AG04449 (cell line): ENCODE measurements at regions not wholly inside any gene's neighbourhood (a gene's known extent, or its start where the extent isn't known, plus 50 kb on each side); places are given as distances from the start of the nearest gene placed in this dataset.

Experiments
- CTCF ChIA-PET: fragments of 350-600 bp; formaldehyde crosslinking; extraction: SDS; loops from one replicate; lab custom pipeline; 2021; ENCODE audit warnings: antibody characterized with exemption; lab: Yijun Ruan, JAX
- POLR2A ChIA-PET: fragments of 400-600, 350-600 bp; formaldehyde crosslinking; extraction: SDS; loops from one replicate; lab custom pipeline; 2020; ENCODE audit warnings: antibody characterized with exemption, inconsistent platforms; lab: Yijun Ruan, JAX
- DNase-seq: peaks from one replicate; pipeline ENCODE4 v3.0.0-alpha.2; 2010; ENCODE audit warnings: low read depth, low spot score
- H3K4me3 ChIP-seq: 2 replicates; pipeline ENCODE4 v1.5.1; 2011; ENCODE audit warnings: low read depth, mild to moderate bottlenecking, control low read depth, low read length
- CTCF ChIP-seq: IDR thresholded peaks from one replicate; pipeline ENCODE4 v1.5.1; 2011; ENCODE audit warnings: mild to moderate bottlenecking, moderate library complexity, low read length, control low read depth, inconsistent platforms; ENCODE audit not compliant: insufficient read depth; ENCODE audit errors: missing control alignments

- H3K4me3 ChIP-seq, result no peak overlapping the region
- no peak for DNase-seq
- POLR2A ChIA-PET, result no interaction called here
- no peak for TF ChIP-seq CTCF
- CTCF ChIA-PET, result interaction anchor here (1.1 to 3.3 kb wide), 3 partner anchors 9 to 41 kb away, joined by 3 to 23 read pairs (median 3); no protein-coding TSS in a partner anchor
Observed at GRCh38 chr7:94069162-94069739, 65.1 kb upstream of the BET1 start.

GRCh38 chr7:94080551-94080950 lies 76.4 kb upstream of the BET1 start:
- no peak for DNase-seq
- ChIA-PET POLR2A (no interaction called here), CTCF (interaction anchor here (1.0 kb wide), 1 partner anchor 102 kb away, joined by 3 read pairs; no protein-coding TSS in a partner anchor)
- H3K4me3 ChIP-seq, result no peak overlapping the region
- no peak for TF ChIP-seq CTCF

GRCh38 chr7:94082126-94082525 lies 78.0 kb upstream of the BET1 start:
- CTCF ChIA-PET, result interaction anchor here (0.7 to 1.4 kb wide), 6 partner anchors 9 to 192 kb away, joined by 3 to 5 read pairs (median 4); partner anchors contain the start of gene TFPI2
- DNase-seq, result no peak
- POLR2A ChIA-PET, result no interaction called here
- no peak overlapping the region for H3K4me3 ChIP-seq
- no peak for TF ChIP-seq CTCF

- peak; percentile 68 for TF ChIP-seq CTCF
- no peak overlapping the region; the same call in 1 of the 2 replicates for H3K4me3 ChIP-seq
- peak; percentile 23 for DNase-seq
- CTCF ChIA-PET, result interaction anchor here (0.7 to 12.1 kb wide), 39 partner anchors 8 to 372 kb away, joined by 3 to 141 read pairs (median 4); partner anchors contain the start of genes GNG11, GNGT1 and TFPI2
- POLR2A ChIA-PET, result interaction anchor here (0.6 to 1.6 kb wide), 2 partner anchors 46 to 82 kb away, joined by 3 to 4 read pairs; no protein-coding TSS in a partner anchor
Observed at GRCh38 chr7:94087664-94088352, 83.7 kb upstream of the BET1 start.

GRCh38 chr7:94088560-94088959 lies 84.4 kb upstream of the BET1 start:
- ChIA-PET POLR2A (no interaction called here), CTCF (interaction anchor here (0.8 to 12.1 kb wide), 21 partner anchors 11 to 895 kb away, joined by 3 to 141 read pairs (median 6); partner anchors contain the start of genes GNG11, GNGT1 and TFPI2)
- no peak for DNase-seq
- TF ChIP-seq CTCF, result no peak
- H3K4me3 ChIP-seq, result no peak overlapping the region

GRCh38 chr7:94089806-94090205 lies 85.7 kb upstream of the BET1 start:
- ChIA-PET CTCF (interaction anchor here (2.4 to 12.1 kb wide), 3 partner anchors 168 to 292 kb away, joined by 6 to 141 read pairs (median 51); partner anchors contain the start of gene GNG11), POLR2A (no interaction called here)
- H3K4me3 ChIP-seq, result no peak overlapping the region
- no peak for TF ChIP-seq CTCF
- no peak for DNase-seq
